Mesenchymal stem cell (in vitro differentiated cells and primary cell): ENCODE measurements at regions not wholly inside any gene's neighbourhood (a gene's known extent, or its start where the extent isn't known, plus 50 kb on each side); places are given as distances from the start of the nearest gene placed in this dataset.

ENCODE experiments used
- DNase-seq: peaks from one replicate; pipeline ENCODE4 v3.0.0-alpha.2; 2013
- H2AFZ ChIP-seq: one replicate; pipeline ENCODE4 v1.6.1; 2013; ENCODE audit warnings: low read depth, mild to moderate bottlenecking, control low read depth, inconsistent platforms, low read length, moderate library complexity
- H2AK5ac ChIP-seq: 2 replicates; pipeline ENCODE4 v1.6.1; 2013; ENCODE audit warnings: low read length, moderate library complexity, mild to moderate bottlenecking, inconsistent platforms; ENCODE audit not compliant: severe bottlenecking
- H2BK120ac ChIP-seq: one replicate; pipeline ENCODE4 v1.6.1; 2013; ENCODE audit warnings: low read depth, mild to moderate bottlenecking, inconsistent platforms, low read length, moderate library complexity
- H2BK12ac ChIP-seq, 2 experiments: one replicate each; pipeline ENCODE4 v1.6.1; 2013; ENCODE audit warnings: inconsistent platforms in 2 of 2, low read length in 2 of 2, mild to moderate bottlenecking in 2 of 2, moderate library complexity in 2 of 2, control low read depth in 1 of 2
- H2BK15ac ChIP-seq: one replicate; pipeline ENCODE4 v1.6.1; 2013; ENCODE audit warnings: mild to moderate bottlenecking, low read depth, inconsistent platforms; ENCODE audit not compliant: poor library complexity, severe bottlenecking
- H2BK5ac ChIP-seq: 2 replicates; pipeline ENCODE4 v1.6.1; 2013; ENCODE audit warnings: low read depth, mild to moderate bottlenecking, low read length, control low read depth, inconsistent platforms; ENCODE audit not compliant: poor library complexity, severe bottlenecking
- H3K14ac ChIP-seq, 2 experiments: one replicate each; pipeline ENCODE4 v1.6.1; 2013; ENCODE audit warnings: inconsistent platforms in 2 of 2, low read length in 2 of 2, control low read depth in 1 of 2, mild to moderate bottlenecking in 1 of 2, moderate library complexity in 1 of 2
- H3K18ac ChIP-seq, 2 experiments: one replicate each; pipeline ENCODE4 v1.6.1; 2013; ENCODE audit warnings: inconsistent platforms in 2 of 2, low read length in 2 of 2, control low read depth in 1 of 2, low read depth in 1 of 2, mild to moderate bottlenecking in 1 of 2
- H3K23ac ChIP-seq, 2 experiments: one replicate each; pipeline ENCODE4 v1.6.1; 2013; ENCODE audit warnings: inconsistent platforms in 2 of 2, low read length in 2 of 2, mild to moderate bottlenecking in 2 of 2, moderate library complexity in 2 of 2, control low read depth in 1 of 2
- H3K27ac ChIP-seq: 2 replicates; pipeline ENCODE4 v1.5.1; 2013; ENCODE audit warnings: mild to moderate bottlenecking, moderate library complexity, low read length, control low read depth, inconsistent platforms; ENCODE audit not compliant: poor library complexity, severe bottlenecking
- H3K27me3 ChIP-seq, 2 experiments: 2 replicates each; pipeline versions ENCODE4 v1.6.1 to v1.7.0; 2013; ENCODE audit warnings: low read length in 2 of 2, mild to moderate bottlenecking in 2 of 2, moderate library complexity in 2 of 2, control low read depth in 1 of 2, inconsistent platforms in 1 of 2; ENCODE audit not compliant: control insufficient read depth in 1 of 2, insufficient read depth in 1 of 2
- H3K36me3 ChIP-seq, 2 experiments: 2 replicates each; pipeline versions ENCODE4 v1.6.1 to v1.7.0; 2013; ENCODE audit warnings: low read length in 2 of 2, control low read depth in 1 of 2, inconsistent platforms in 1 of 2, low read depth in 1 of 2, mild to moderate bottlenecking in 1 of 2; ENCODE audit not compliant: insufficient read depth in 2 of 2, control insufficient read depth in 1 of 2
- H3K4ac ChIP-seq, 2 experiments: one replicate each; pipeline ENCODE4 v1.6.1; 2013; ENCODE audit warnings: inconsistent platforms in 2 of 2, low read length in 2 of 2, mild to moderate bottlenecking in 2 of 2, moderate library complexity in 2 of 2, control low read depth in 1 of 2, low read depth in 1 of 2
- H3K4me1 ChIP-seq: 2 replicates; pipeline ENCODE4 v1.6.1; 2013; ENCODE audit warnings: low read depth, low read length, control low read depth; ENCODE audit not compliant: control insufficient read depth, insufficient read depth
- H3K4me2 ChIP-seq: 2 replicates; pipeline ENCODE4 v1.6.1; 2013; ENCODE audit warnings: low read length, mild to moderate bottlenecking, inconsistent platforms; ENCODE audit not compliant: poor library complexity, severe bottlenecking
- H3K4me3 ChIP-seq, 2 experiments: 2 replicates each; pipeline versions ENCODE4 v1.5.1 to v1.7.0; 2013; ENCODE audit warnings: low read length in 2 of 2, mild to moderate bottlenecking in 2 of 2, control low read depth in 1 of 2, low read depth in 1 of 2; ENCODE audit not compliant: insufficient read depth in 1 of 2
- H3K79me1 ChIP-seq: replicated peaks from 2 replicates; pipeline ENCODE4 v1.6.1; 2013; ENCODE audit warnings: mild to moderate bottlenecking, control low read depth, low read length, inconsistent platforms; ENCODE audit not compliant: poor library complexity, severe bottlenecking
- H3K9ac ChIP-seq: 2 replicates; pipeline ENCODE4 v1.7.0; 2013; ENCODE audit warnings: mild to moderate bottlenecking, low read length, moderate library complexity
- H3K9me3 ChIP-seq: 2 replicates; pipeline ENCODE4 v1.7.0; 2013; ENCODE audit warnings: mild to moderate bottlenecking, low read length; ENCODE audit not compliant: control insufficient read depth
- H4K8ac ChIP-seq: one replicate; pipeline ENCODE4 v1.6.1; 2013; ENCODE audit warnings: inconsistent platforms, mild to moderate bottlenecking, low read length, moderate library complexity
- H4K91ac ChIP-seq: one replicate; pipeline ENCODE4 v1.6.1; 2013; ENCODE audit warnings: mild to moderate bottlenecking, low read length, inconsistent platforms
- WGBS: methylation state at CpG from one replicate; pipeline ENCODE4 v1.1.7; 2013; ENCODE audit warnings: mixed read lengths; 5-methylcytosine and 5-hydroxymethylcytosine counted together

DNA sequence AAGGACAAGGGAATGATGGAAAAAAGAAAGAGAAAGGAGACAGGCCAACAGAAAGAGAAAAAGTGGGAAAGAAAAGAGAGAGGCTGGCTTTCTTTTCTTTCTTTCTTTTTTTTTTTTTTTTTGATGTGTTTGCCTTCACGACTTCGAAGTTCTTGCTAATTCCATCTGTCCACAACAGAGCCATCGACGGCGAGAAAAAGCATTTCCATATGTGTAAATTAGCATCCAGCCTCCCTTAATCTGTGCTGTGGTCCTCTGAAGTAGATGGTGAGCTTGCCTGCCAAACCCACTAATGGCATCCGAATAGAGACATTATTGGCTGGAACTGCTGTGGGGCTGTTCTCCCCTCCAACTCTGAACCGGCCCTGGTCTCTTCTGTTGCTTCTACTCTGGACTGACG, 997.4 kb downstream of the BCL11B start:
- no peak overlapping the region for H2BK12ac ChIP-seq
- no peaks in the 10 kb centered on the region for H3K4me1 ChIP-seq
- no peak overlapping the region for H3K4me3 ChIP-seq
- 80% methylated on average over 8 of the region's 8 CpGs for WGBS
- no peak overlapping the region for H4K91ac ChIP-seq
- no peaks in the 10 kb centered on the region for H3K79me1 ChIP-seq
- H3K36me3 ChIP-seq: no peaks in the 10 kb centered on the region
- H2BK15ac ChIP-seq: no peak overlapping the region
- no peak overlapping the region for H3K14ac ChIP-seq
- H2BK5ac ChIP-seq: no peak overlapping the region
- no peak overlapping the region for H3K27ac ChIP-seq
- peaks cover 11% of the 10 kb centered on the region for H3K9me3 ChIP-seq
- H2AFZ ChIP-seq: no peak overlapping the region
- no peaks in the 10 kb centered on the region for H3K27me3 ChIP-seq
- H3K18ac ChIP-seq: no peak overlapping the region
- no peak overlapping the region for H3K9ac ChIP-seq
- no peak overlapping the region for H3K4me2 ChIP-seq
- H3K23ac ChIP-seq: no peak overlapping the region
- no peak overlapping the region for H3K4ac ChIP-seq
- H2BK120ac ChIP-seq: no peak overlapping the region
- H2AK5ac ChIP-seq: no peak overlapping the region
- no peak for DNase-seq
- H4K8ac ChIP-seq: no peak overlapping the region

DNA sequence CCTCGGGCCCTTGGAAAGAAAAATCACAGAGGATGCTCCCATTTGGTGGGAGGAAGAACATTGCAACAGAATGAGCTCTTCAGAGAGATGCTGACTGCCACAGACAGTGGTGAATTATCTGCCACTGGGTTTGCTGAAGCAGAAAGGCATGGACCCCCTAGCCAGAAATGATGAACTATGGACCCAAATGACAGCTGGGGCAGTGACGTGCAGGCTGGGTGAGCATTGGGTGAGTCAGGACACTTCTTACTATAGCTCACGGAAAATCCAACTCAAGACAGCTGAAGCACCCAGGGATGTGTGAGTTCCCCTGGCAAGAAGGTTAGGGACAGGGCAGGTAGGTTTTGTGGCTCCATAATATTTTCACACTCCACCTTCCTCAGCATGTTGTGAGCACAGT, 993.2 kb downstream of the BCL11B start:
- Histone ChIP-seq H3K9ac (no peak overlapping the region), H3K79me1 (no peaks in the 10 kb centered on the region), H3K4me3 (no peak overlapping the region), H3K4me1 (no peaks in the 10 kb centered on the region), H2BK12ac (no peak overlapping the region), H3K27me3 (no peaks in the 10 kb centered on the region), H2AFZ (no peak overlapping the region), H3K36me3 (no peaks in the 10 kb centered on the region), H4K8ac (no peak overlapping the region), H3K4ac (no peak overlapping the region), H2AK5ac (no peak overlapping the region), H2BK15ac (no peak overlapping the region), H3K23ac (no peak overlapping the region), H4K91ac (no peak overlapping the region), H3K14ac (no peak overlapping the region), H3K4me2 (no peak overlapping the region), H3K27ac (no peak overlapping the region), H3K9me3 (no peaks in the 10 kb centered on the region), H2BK120ac (no peak overlapping the region), H2BK5ac (no peak overlapping the region), H3K18ac (no peak overlapping the region)
- 51% methylated on average over 2 of the region's 3 CpGs for WGBS
- no peak for DNase-seq

DNA sequence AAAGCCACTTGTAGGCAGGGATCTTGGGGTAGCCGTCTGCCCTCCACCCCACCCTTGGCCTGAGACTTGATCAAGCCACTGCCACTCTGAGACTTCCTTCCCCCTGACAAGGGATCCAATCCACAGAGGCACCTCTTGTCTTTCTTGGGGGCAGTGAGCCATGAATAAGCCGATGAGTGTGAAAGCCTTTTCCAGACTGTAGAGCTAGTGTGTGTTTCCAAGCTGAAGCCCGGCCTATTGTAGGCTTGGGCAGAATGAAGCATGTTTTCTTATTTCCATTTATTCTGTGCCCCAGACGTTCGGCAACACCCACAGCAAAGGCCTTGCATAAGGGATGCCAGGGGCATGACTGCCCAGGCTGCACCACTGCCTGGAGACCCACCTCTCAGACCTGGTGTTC, 991.6 kb downstream of the BCL11B start:
- H3K4me1 ChIP-seq: no peaks in the 10 kb centered on the region
- WGBS: 72% methylated on average over 5 of the region's 5 CpGs
- no peak overlapping the region for H3K18ac ChIP-seq
- no peak overlapping the region for H2BK5ac ChIP-seq
- H3K27ac ChIP-seq: no peak overlapping the region
- no peak overlapping the region for H2BK120ac ChIP-seq
- no peak overlapping the region for H3K4me2 ChIP-seq
- H3K4me3 ChIP-seq: no peak overlapping the region
- H2BK12ac ChIP-seq: no peak overlapping the region
- no peaks in the 10 kb centered on the region for H3K36me3 ChIP-seq
- H4K8ac ChIP-seq: no peak overlapping the region
- no peak overlapping the region for H3K4ac ChIP-seq
- H3K14ac ChIP-seq: no peak overlapping the region
- H3K23ac ChIP-seq: no peak overlapping the region
- no peak overlapping the region for H4K91ac ChIP-seq
- no peak overlapping the region for H2AFZ ChIP-seq
- H3K79me1 ChIP-seq: no peaks in the 10 kb centered on the region
- no peak for DNase-seq
- H2AK5ac ChIP-seq: no peak overlapping the region
- H3K9ac ChIP-seq: no peak overlapping the region
- H3K9me3 ChIP-seq: peaks cover 1% of the 10 kb centered on the region
- no peak overlapping the region for H2BK15ac ChIP-seq
- no peaks in the 10 kb centered on the region for H3K27me3 ChIP-seq

DNA sequence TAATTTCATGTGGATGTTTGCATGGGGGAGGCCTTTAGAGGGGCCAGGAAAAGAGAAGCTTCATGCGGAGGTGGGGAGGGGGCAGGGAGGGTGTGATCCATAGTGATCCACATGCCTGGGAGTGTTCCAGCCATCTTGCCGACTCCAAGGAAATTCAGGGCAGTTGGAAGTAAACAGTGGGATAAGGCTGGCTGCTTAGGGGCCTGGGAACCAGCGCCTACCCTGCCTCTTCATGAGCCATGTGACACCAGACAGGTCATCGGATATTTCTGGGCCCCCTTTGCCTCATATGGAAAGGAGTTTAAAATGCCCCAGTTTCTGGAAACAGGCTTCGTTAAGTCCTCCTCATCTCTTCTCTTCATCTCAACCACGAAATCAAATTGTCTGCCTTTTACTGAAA, 983.2 kb downstream of the BCL11B start:
- H3K4ac ChIP-seq: no peak overlapping the region
- 85% methylated on average over 3 of the region's 6 CpGs for WGBS
- H3K9ac ChIP-seq: no peak overlapping the region
- no peak overlapping the region for H3K18ac ChIP-seq
- H2AFZ ChIP-seq: no peak overlapping the region
- H3K4me2 ChIP-seq: no peak overlapping the region
- H3K4me3 ChIP-seq: no peak overlapping the region
- H3K4me1 ChIP-seq: no peaks in the 10 kb centered on the region
- H3K27ac ChIP-seq: no peak overlapping the region
- H2BK12ac ChIP-seq: no peak overlapping the region
- H4K8ac ChIP-seq: no peak overlapping the region
- no peaks in the 10 kb centered on the region for H3K79me1 ChIP-seq
- no peak overlapping the region for H3K23ac ChIP-seq
- no peaks in the 10 kb centered on the region for H3K27me3 ChIP-seq
- no peak overlapping the region for H2AK5ac ChIP-seq
- no peak overlapping the region for H4K91ac ChIP-seq
- H3K9me3 ChIP-seq: peaks cover 3% of the 10 kb centered on the region
- no peak overlapping the region for H2BK5ac ChIP-seq
- no peaks in the 10 kb centered on the region for H3K36me3 ChIP-seq
- DNase-seq: no peak
- H3K14ac ChIP-seq: no peak overlapping the region
- no peak overlapping the region for H2BK15ac ChIP-seq
- no peak overlapping the region for H2BK120ac ChIP-seq
